ENCODE measurements at regions not wholly inside any gene's neighbourhood (a gene's known extent, or its start where the extent isn't known, plus 50 kb on each side); places are given as distances from the start of the nearest gene placed in this dataset.

DNA sequence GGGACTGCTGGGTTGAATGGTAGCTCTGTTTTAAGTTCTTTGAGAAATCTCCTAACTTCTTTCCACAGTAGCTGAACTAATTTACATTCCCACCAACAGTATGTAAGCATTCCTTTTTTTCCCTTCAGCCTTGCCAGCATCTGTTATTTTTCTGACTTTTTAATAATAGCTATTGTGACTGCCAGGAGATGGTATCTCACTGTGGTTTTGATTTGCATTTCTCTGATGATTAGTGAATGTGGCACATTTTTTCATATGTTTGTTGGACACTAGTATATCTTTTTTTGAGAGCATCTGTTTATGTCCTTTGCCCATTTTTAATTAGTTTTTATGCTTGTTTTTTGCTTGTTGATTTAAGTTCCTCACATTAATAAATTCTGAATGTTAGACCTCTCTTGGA lies 990.8 kb downstream of the GATA3 start:
- TF ChIP-seq, protein P1, sequence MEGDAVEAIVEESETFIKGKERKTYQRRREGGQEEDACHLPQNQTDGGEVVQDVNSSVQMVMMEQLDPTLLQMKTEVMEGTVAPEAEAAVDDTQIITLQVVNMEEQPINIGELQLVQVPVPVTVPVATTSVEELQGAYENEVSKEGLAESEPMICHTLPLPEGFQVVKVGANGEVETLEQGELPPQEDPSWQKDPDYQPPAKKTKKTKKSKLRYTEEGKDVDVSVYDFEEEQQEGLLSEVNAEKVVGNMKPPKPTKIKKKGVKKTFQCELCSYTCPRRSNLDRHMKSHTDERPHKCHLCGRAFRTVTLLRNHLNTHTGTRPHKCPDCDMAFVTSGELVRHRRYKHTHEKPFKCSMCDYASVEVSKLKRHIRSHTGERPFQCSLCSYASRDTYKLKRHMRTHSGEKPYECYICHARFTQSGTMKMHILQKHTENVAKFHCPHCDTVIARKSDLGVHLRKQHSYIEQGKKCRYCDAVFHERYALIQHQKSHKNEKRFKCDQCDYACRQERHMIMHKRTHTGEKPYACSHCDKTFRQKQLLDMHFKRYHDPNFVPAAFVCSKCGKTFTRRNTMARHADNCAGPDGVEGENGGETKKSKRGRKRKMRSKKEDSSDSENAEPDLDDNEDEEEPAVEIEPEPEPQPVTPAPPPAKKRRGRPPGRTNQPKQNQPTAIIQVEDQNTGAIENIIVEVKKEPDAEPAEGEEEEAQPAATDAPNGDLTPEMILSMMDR (conservative IDR thresholded peaks at IDR 0.05; ENCODE audit: low read depth, low read length): no peak
- TF ChIP-seq RAD21 (IDR thresholded peaks at IDR 0.05; ENCODE audit: low read length) (no peak), RCOR1 (IDR thresholded peaks at IDR 0.05; ENCODE audit: insufficient replicate concordance, low read length) (no peak), ELK1 (IDR thresholded peaks at IDR 0.05; ENCODE audit: borderline replicate concordance, low read depth, low read length) (no peak)

All from IMR-90 (cell line).